Transverse colon (tissue), 4 donors: ENCODE measurements at regions not wholly inside any gene's neighbourhood (a gene's known extent, or its start where the extent isn't known, plus 50 kb on each side); places are given as distances from the start of the nearest gene placed in this dataset.

Experiments
- DNase-seq: peaks from one replicate; pipeline ENCODE4 v3.0.0-alpha.2; 2019
- H3K27ac ChIP-seq, 4 donors: fragments of 200-600 bp; sonication (generic); 2 replicates each; pipeline ENCODE4 v1.5.1; 2016 to 2018; ENCODE audit warnings: inconsistent platforms in 4 of 4
- H3K27me3 ChIP-seq: fragments of 200-600 bp; sonication (generic); 2 replicates; pipeline ENCODE4 v1.5.1; 2017; ENCODE audit warnings: inconsistent platforms
- H3K36me3 ChIP-seq, 4 donors: fragments of 200-600 bp; sonication (generic); 2 replicates each; pipeline ENCODE4 v1.5.1; 2017 to 2019; ENCODE audit warnings: inconsistent platforms in 4 of 4
- H3K4me1 ChIP-seq, 4 donors: fragments of 200-600 bp; sonication (generic); 2 replicates each; pipeline ENCODE4 v1.5.1; 2017 to 2020; ENCODE audit warnings: inconsistent platforms in 4 of 4
- H3K4me3 ChIP-seq, 4 donors: fragments of 200-600 bp; sonication (generic); 1 replicate in 1 of 4; 2 replicates in 3 of 4; pipeline versions ENCODE4 v1.5.1 to v1.6.1; 2017 to 2019; ENCODE audit warnings: inconsistent platforms in 4 of 4
- H3K9me3 ChIP-seq, 2 donors: fragments of 200-600 bp; sonication (generic); 2 replicates each; pipeline ENCODE4 v1.5.1; 2017 to 2019; ENCODE audit warnings: inconsistent platforms in 2 of 2
- EP300 ChIP-seq: sonication (generic); formaldehyde crosslinking; IDR thresholded peaks from one replicate; pipeline ENCODE4 v1.6.1; 2017; ENCODE audit warnings: antibody characterized with exemption, low read depth
- POLR2A ChIP-seq: fragments of 450-650 bp; IDR thresholded peaks from one replicate; pipeline ENCODE4 v1.6.1; 2016; ENCODE audit warnings: antibody characterized with exemption, mild to moderate bottlenecking, moderate library complexity
- POLR2AphosphoS5 ChIP-seq, 3 donors: sonication (generic); formaldehyde crosslinking; IDR thresholded peaks; one replicate each; pipeline ENCODE4 v1.6.1; 2016; ENCODE audit warnings: antibody characterized with exemption in 3 of 3
- WGBS, 2 donors: methylation state at CpG; one replicate each; pipeline ENCODE4 v1.1.5; 2018; ENCODE audit warnings: low coverage in 1 of 2; 5-methylcytosine and 5-hydroxymethylcytosine counted together
- in situ Hi-C, 4 donors: fragments of 200-750 bp; cut with MboI; loops; one replicate each; pipeline versions ENCODE4 v1.15.0 to v1.15.1; 2017; ENCODE audit warnings: low sequenced_read_pairs in 3 of 4, low pct_ligation_motif_present in 1 of 4, low pct_unique_long_range_greater_than_20kb in 1 of 4
- intact Hi-C: fragments of 100-400 bp; cut with DNase I; formaldehyde crosslinking; loops from one replicate; pipeline ENCODE4 v1.15.1; 2023; ENCODE audit warnings: low total_unique reads
- TF ChIP-seq, protein P1 (sequence below), 5 experiments: fragments of 200-600 bp in 3 of 5; fragments of 450-650 bp in 2 of 5; sonication (generic) in 3 of 5; IDR thresholded peaks; 1 replicate in 2 of 5; 2 replicates in 3 of 5; pipeline ENCODE4 v1.5.1; 2016 to 2017; ENCODE audit warnings: antibody characterized with exemption in 5 of 5, inconsistent platforms in 3 of 5, mild to moderate bottlenecking in 2 of 5, moderate library complexity in 1 of 5

DNA sequence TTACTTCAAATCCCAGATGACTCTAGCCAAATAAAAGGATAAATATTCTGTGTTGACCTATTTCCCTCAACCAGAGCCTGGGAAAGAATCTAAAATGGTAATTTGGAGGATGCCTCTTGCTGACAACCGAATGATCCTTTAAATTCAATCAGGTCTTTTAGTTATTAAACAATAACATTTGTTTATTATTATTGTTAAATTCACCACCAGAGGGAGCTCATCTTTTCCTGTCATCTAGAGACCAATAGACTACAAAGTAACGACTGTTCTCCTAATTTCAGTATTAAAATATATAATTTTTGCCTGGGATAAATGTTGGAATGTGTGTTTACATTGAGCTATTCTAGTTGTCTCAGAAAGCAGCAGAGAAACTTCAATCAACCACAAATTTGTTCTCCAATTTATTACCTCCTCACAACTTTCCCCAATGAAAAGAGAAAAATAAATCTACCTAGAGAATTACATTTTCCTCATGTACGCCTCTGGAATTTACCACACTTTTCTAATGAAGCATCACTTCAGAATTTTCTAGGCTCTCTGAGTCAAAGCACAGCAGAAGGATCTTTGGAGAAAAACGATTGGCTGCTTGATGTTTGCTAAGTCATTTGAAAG lies 142.7 kb downstream of the SCG2 start:
- in situ Hi-C loops = no loop called here
- 37 to 43% methylated on average over 4 of the region's 4 CpGs for WGBS, 2 donors

DNA sequence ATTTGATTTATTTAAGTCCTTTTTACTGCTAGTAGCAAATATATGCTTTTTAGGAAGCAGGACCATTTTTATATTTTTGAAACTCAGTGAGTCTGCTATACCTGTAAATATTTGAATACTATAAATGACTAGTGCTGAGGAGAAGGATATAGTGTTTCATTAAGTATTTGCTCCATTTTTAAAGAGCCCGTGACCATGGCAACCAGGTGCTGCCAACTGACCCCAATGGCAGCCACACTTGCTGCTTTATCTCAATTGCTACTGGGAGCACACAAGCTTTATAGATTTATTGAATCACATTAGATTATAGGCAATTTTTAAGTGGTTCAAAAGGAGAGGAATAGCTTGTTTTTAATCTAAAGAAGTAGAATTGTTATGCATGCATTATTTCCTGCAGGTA lies 142.0 kb downstream of the SCG2 start:
- Histone ChIP-seq H3K27ac (no peak overlapping the region), H3K36me3 (no peaks in the 10 kb centered on the region), H3K27me3 (no peaks in the 10 kb centered on the region), H3K4me3 (no peak overlapping the region), H3K4me1 (no peaks in the 10 kb centered on the region), H3K9me3 (no peaks in the 10 kb centered on the region)
- in situ Hi-C loops (no loop called here), intact Hi-C loops (no loop called here)
- no peak for DNase-seq
- TF ChIP-seq POLR2AphosphoS5 (IDR thresholded peaks at IDR 0.05) = no peak
- TF ChIP-seq, protein P1, sequence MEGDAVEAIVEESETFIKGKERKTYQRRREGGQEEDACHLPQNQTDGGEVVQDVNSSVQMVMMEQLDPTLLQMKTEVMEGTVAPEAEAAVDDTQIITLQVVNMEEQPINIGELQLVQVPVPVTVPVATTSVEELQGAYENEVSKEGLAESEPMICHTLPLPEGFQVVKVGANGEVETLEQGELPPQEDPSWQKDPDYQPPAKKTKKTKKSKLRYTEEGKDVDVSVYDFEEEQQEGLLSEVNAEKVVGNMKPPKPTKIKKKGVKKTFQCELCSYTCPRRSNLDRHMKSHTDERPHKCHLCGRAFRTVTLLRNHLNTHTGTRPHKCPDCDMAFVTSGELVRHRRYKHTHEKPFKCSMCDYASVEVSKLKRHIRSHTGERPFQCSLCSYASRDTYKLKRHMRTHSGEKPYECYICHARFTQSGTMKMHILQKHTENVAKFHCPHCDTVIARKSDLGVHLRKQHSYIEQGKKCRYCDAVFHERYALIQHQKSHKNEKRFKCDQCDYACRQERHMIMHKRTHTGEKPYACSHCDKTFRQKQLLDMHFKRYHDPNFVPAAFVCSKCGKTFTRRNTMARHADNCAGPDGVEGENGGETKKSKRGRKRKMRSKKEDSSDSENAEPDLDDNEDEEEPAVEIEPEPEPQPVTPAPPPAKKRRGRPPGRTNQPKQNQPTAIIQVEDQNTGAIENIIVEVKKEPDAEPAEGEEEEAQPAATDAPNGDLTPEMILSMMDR (IDR thresholded peaks at IDR 0.05) = no peak
- no peak for TF ChIP-seq POLR2A
- TF ChIP-seq EP300 = no peak
- 71 to 73% methylated on average over 1 of the region's 1 CpG for WGBS, 2 donors

More for the DNA sequence above, 142.7 kb downstream of the SCG2 start:
- intact Hi-C loops = no loop called here
- no peaks in the 10 kb centered on the region for H3K36me3 ChIP-seq
- H3K4me3 ChIP-seq = no peak overlapping the region
- H3K27ac ChIP-seq = no peak overlapping the region
- H3K27me3 ChIP-seq = no peaks in the 10 kb centered on the region
- TF ChIP-seq EP300 (no peak), POLR2A (no peak)
- TF ChIP-seq, protein P1 (IDR thresholded peaks at IDR 0.05) = peak in 3 of 5 experiments; percentile 15 to 39 (median 23)
- DNase-seq = no peak
- no peaks in the 10 kb centered on the region for H3K9me3 ChIP-seq
- no peaks in the 10 kb centered on the region for H3K4me1 ChIP-seq

GRCh38 chr2:223460774-223461211 lies 141.4 kb downstream of the SCG2 start:
- H3K4me1 ChIP-seq = no peaks in the 10 kb centered on the region
- DNase-seq = no peak
- no peaks in the 10 kb centered on the region for H3K9me3 ChIP-seq
- in situ Hi-C loops = no loop called here
- H3K4me3 ChIP-seq = no peak overlapping the region
- intact Hi-C loops = no loop called here
- TF ChIP-seq POLR2A (no peak), POLR2AphosphoS5 (IDR thresholded peaks at IDR 0.05) (no peak), EP300 (no peak)
- TF ChIP-seq, protein P1 (IDR thresholded peaks at IDR 0.05) = no peak
- H3K27ac ChIP-seq = no peak overlapping the region
- no peaks in the 10 kb centered on the region for H3K27me3 ChIP-seq
- H3K36me3 ChIP-seq = no peaks in the 10 kb centered on the region

GRCh38 chr2:223464071-223464470 lies 138.1 kb downstream of the SCG2 start:
- DNase-seq = no peak
- H3K9me3 ChIP-seq = no peaks in the 10 kb centered on the region
- H3K36me3 ChIP-seq = no peaks in the 10 kb centered on the region
- no peaks in the 10 kb centered on the region for H3K27me3 ChIP-seq
- no peaks in the 10 kb centered on the region for H3K4me1 ChIP-seq
- intact Hi-C loops = no loop called here
- in situ Hi-C loops = no loop called here
- TF ChIP-seq, protein P1 (IDR thresholded peaks at IDR 0.05) = no peak
- TF ChIP-seq EP300 (no peak), POLR2AphosphoS5 (IDR thresholded peaks at IDR 0.05) (no peak), POLR2A (no peak)
- no peak overlapping the region for H3K4me3 ChIP-seq
- H3K27ac ChIP-seq = no peak overlapping the region
- WGBS, 2 donors = 80 to 83% methylated on average over 2 of the region's 2 CpGs
